Adrenal gland (tissue), 9 donors: ENCODE measurements at regions not wholly inside any gene's neighbourhood (a gene's known extent, or its start where the extent isn't known, plus 50 kb on each side); places are given as distances from the start of the nearest gene placed in this dataset.

Experiments
- DNase-seq, 7 donors: peaks; one replicate each; pipeline ENCODE4 v3.0.0-alpha.2; 2019 to 2020
- H3K27ac ChIP-seq, 5 donors: fragments of 200-600 bp; sonication (generic) in 4 of 5; 1 replicate in 3 of 5; 2 replicates in 2 of 5; pipeline versions ENCODE4 v1.5.1 to v1.8.0; 2016 to 2020; ENCODE audit warnings: mild to moderate bottlenecking in 1 of 5
- H3K27me3 ChIP-seq: fragments of 200-600 bp; 2 replicates; pipeline ENCODE4 v1.8.0; 2021
- H3K36me3 ChIP-seq, 2 donors: fragments of 200-600 bp; replicated peaks in 1 of 2; 1 replicate in 1 of 2; 2 replicates in 1 of 2; pipeline versions ENCODE4 v1.5.1 to v1.8.0; 2018 to 2022
- H3K4me1 ChIP-seq, 2 donors: fragments of 200-600 bp; replicated peaks in 1 of 2; 1 replicate in 1 of 2; 2 replicates in 1 of 2; pipeline versions ENCODE4 v1.5.1 to v1.8.0; 2018 to 2021
- H3K4me3 ChIP-seq, 4 donors: fragments of 200-600 bp; sonication (generic) in 3 of 4; one replicate each; pipeline ENCODE4 v1.5.1; 2016 to 2018
- H3K9me3 ChIP-seq, 3 donors: fragments of 200-600 bp; sonication (generic) in 1 of 3; replicated peaks in 1 of 3; 1 replicate in 2 of 3; 2 replicates in 1 of 3; pipeline versions ENCODE4 v1.5.1 to v1.8.0; 2016 to 2021
- CTCF ChIP-seq, 6 experiments: fragments of 450-650 bp in 4 of 6; fragments of 200-600 bp in 2 of 6; sonication (generic) in 1 of 6; IDR thresholded peaks; 1 replicate in 5 of 6; 2 replicates in 1 of 6; pipeline versions ENCODE4 v1.5.1 to v1.8.0; 2016 to 2021; ENCODE audit warnings: antibody characterized with exemption in 6 of 6, mild to moderate bottlenecking in 2 of 6, moderate library complexity in 1 of 6
- POLR2A ChIP-seq, 2 donors: fragments of 450-650 bp; IDR thresholded peaks; one replicate each; pipeline ENCODE4 v1.6.1; 2017; ENCODE audit warnings: antibody characterized with exemption in 2 of 2, mild to moderate bottlenecking in 2 of 2, moderate library complexity in 1 of 2
- WGBS, 4 donors: extraction: QIAGEN DNeasy Blood & Tissue Kit in 2 of 4; methylation state at CpG; one replicate each; pipeline versions ENCODE4 v1.1.5 to v1.1.7; 2013 to 2017; 5-methylcytosine and 5-hydroxymethylcytosine counted together
- intact Hi-C, 2 donors: fragments of 100-400 bp; cut with DNase I; formaldehyde crosslinking; loops; one replicate each; pipeline versions ENCODE4 v1.14.1 to v1.15.0; 2022 to 2023
- donor health status: healthy with polysubstance abuse.
- donor health status: Bipolar disorder and iron deficiency.
- donor health status: DM: yes; HTN: yes; CAD: no.
- donor health status: DM: no; HTN: no; CAD: no.
- donor health status: DM: no; HTN: no; CAD: no.

- H3K27ac ChIP-seq: no peak overlapping the region
- no peak overlapping the region for H3K4me3 ChIP-seq
- no peaks in the 10 kb centered on the region for H3K27me3 ChIP-seq
- H3K9me3 ChIP-seq: no peaks in the 10 kb centered on the region
- no peak for DNase-seq
- H3K4me1 ChIP-seq: no peaks in the 10 kb centered on the region
- intact Hi-C loops: no loop called here
- no peak for TF ChIP-seq POLR2A (IDR thresholded peaks at IDR 0.05)
- TF ChIP-seq CTCF (IDR thresholded peaks at IDR 0.05): no peak
- 52 to 63% (median 56%) methylated on average over 6 of the region's 6 CpGs for WGBS, 4 donors
- H3K36me3 ChIP-seq: no peaks in the 10 kb centered on the region
Measured at GRCh38 chr12:97169889-97170567, 263.0 kb downstream of the NEDD1 start.

- Histone ChIP-seq H3K4me3 (no peak overlapping the region), H3K27me3 (no peaks in the 10 kb centered on the region), H3K4me1 (no peaks in the 10 kb centered on the region), H3K27ac (no peak overlapping the region), H3K9me3 (no peaks in the 10 kb centered on the region), H3K36me3 (no peaks in the 10 kb centered on the region)
- TF ChIP-seq POLR2A (IDR thresholded peaks at IDR 0.05): no peak
- TF ChIP-seq CTCF (IDR thresholded peaks at IDR 0.05): no peak
- intact Hi-C loops: no loop called here
- no peak for DNase-seq
- WGBS, 4 donors: 57 to 72% (median 60%) methylated on average over 5 of the region's 5 CpGs
Measured at GRCh38 chr12:97173688-97174410, 266.8 kb downstream of the NEDD1 start.

- intact Hi-C loops: no loop called here
- Histone ChIP-seq H3K9me3 (no peaks in the 10 kb centered on the region), H3K36me3 (no peaks in the 10 kb centered on the region), H3K4me3 (no peak overlapping the region), H3K27ac (no peak overlapping the region), H3K4me1 (no peaks in the 10 kb centered on the region), H3K27me3 (no peaks in the 10 kb centered on the region)
- WGBS, 4 donors: 57 to 73% (median 63%) methylated on average over 4 of the region's 4 CpGs
- peak in 1 of 7 donors; percentile 18 for DNase-seq
- TF ChIP-seq POLR2A (IDR thresholded peaks at IDR 0.05): no peak
- TF ChIP-seq CTCF (IDR thresholded peaks at IDR 0.05): no peak
Measured at GRCh38 chr12:97177481-97177880, 270.4 kb downstream of the NEDD1 start.

GRCh38 chr12:97181571-97182265 is 274.7 kb downstream of the NEDD1 start:
- intact Hi-C loops: no loop called here
- Histone ChIP-seq H3K27me3 (no peaks in the 10 kb centered on the region), H3K4me3 (no peak overlapping the region), H3K27ac (no peak overlapping the region), H3K4me1 (no peaks in the 10 kb centered on the region), H3K9me3 (no peaks in the 10 kb centered on the region), H3K36me3 (no peaks in the 10 kb centered on the region)
- DNase-seq: no peak
- 75 to 81% (median 78%) methylated on average over 10 of the region's 10 CpGs for WGBS, 4 donors
- TF ChIP-seq CTCF (IDR thresholded peaks at IDR 0.05) (no peak), POLR2A (IDR thresholded peaks at IDR 0.05) (no peak)
